Gastrocnemius medialis (tissue), 4 donors: ENCODE measurements at regions not wholly inside any gene's neighbourhood (a gene's known extent, or its start where the extent isn't known, plus 50 kb on each side); places are given as distances from the start of the nearest gene placed in this dataset.

ENCODE experiments used
- POLR2A ChIP-seq, 2 donors: fragments of 450-650 bp; IDR thresholded peaks; one replicate each; pipeline ENCODE4 v1.6.1; 2017; ENCODE audit warnings: antibody characterized with exemption in 2 of 2, mild to moderate bottlenecking in 2 of 2, moderate library complexity in 2 of 2
- TF ChIP-seq, protein P1 (sequence below), 5 experiments: fragments of 450-650 bp in 3 of 5; fragments of 200-600 bp in 2 of 5; sonication (generic) in 2 of 5; IDR thresholded peaks in 4 of 5; conservative IDR thresholded peaks in 1 of 5; 1 replicate in 4 of 5; 2 replicates in 1 of 5; pipeline ENCODE4 v1.5.1; 2016 to 2019; ENCODE audit warnings: antibody characterized with exemption in 5 of 5, mild to moderate bottlenecking in 3 of 5, moderate library complexity in 3 of 5

DNA sequence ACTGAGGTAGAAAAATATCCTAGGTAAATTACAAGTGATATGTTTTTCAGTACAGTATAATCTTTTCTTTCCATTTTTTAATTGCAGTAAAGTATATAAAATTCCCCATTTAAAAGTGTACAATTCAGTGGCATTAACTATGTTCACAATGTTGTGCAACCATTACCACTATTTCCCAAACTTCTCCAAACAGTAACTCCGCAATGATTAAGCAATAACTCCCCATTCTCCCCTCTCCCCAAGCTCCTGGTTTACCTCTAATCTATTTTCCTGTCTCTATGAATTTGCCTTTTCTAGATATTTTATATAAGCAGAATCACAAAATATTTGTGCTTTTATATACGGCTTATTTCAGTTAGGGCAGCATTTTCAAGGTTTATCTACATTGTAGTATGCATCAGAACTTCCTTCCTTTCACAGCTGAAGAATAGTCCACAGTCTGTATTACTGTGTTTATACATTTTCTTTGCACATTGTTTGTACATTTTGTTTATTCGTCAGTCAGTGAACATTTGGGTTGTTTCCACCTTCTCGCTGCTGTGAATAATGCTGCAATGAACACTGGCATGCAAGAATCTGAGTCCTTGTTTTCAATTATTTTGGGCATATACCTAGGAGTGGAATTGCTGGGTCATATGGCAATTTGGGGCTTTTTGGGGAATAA is 110.7 kb downstream of the RPL27A start:
- TF ChIP-seq, protein P1, sequence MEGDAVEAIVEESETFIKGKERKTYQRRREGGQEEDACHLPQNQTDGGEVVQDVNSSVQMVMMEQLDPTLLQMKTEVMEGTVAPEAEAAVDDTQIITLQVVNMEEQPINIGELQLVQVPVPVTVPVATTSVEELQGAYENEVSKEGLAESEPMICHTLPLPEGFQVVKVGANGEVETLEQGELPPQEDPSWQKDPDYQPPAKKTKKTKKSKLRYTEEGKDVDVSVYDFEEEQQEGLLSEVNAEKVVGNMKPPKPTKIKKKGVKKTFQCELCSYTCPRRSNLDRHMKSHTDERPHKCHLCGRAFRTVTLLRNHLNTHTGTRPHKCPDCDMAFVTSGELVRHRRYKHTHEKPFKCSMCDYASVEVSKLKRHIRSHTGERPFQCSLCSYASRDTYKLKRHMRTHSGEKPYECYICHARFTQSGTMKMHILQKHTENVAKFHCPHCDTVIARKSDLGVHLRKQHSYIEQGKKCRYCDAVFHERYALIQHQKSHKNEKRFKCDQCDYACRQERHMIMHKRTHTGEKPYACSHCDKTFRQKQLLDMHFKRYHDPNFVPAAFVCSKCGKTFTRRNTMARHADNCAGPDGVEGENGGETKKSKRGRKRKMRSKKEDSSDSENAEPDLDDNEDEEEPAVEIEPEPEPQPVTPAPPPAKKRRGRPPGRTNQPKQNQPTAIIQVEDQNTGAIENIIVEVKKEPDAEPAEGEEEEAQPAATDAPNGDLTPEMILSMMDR (IDR thresholded peaks at IDR 0.05 in 4 of 5, conservative IDR thresholded peaks at IDR 0.05 in 1 of 5) = no peak
- TF ChIP-seq POLR2A (IDR thresholded peaks at IDR 0.05) = no peak
